ENCODE measurements at regions not wholly inside any gene's neighbourhood (a gene's known extent, or its start where the extent isn't known, plus 50 kb on each side); places are given as distances from the start of the nearest gene placed in this dataset.
A peak's percentile ranks its signal among the peaks of the same experiment; 100 is the strongest.

DNA sequence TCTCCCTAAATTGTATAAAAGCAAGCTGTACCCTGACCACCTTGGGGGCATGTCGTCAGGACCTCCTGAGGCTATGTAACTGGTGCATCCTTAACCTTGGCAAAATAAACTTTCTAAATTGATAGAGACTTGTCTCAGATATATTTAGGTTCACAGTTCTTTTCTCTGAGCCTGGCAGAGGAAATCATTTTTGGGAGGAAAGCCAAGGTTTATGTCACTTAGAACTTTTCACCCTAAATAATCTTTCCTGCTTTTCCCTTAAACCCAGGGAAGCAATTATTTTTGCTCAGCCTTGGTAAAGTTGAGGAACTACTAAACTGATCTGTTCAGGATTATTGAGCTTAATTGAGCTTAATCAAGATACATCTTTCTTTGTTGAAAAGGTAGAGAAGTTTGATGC, 608.9 kb downstream of the PDCD6IP start:
- TF ChIP-seq ZNF317 (CRISPR knock-in tag; IDR thresholded peaks at IDR 0.05; ENCODE audit: borderline replicate concordance, low read depth), result no peak
- no peak for DNase-seq (ENCODE audit: low spot score)
- peak overlapping the region; percentile 7; the same call in 1 of the 2 replicates for H3K4me3 Mint-ChIP-seq
- no peak overlapping the region for H3K27ac Mint-ChIP-seq
- CTCF ChIA-PET, result no interaction called here
- H3K9me3 Mint-ChIP-seq, result peaks cover 6% of the 10 kb centered on the region
- peaks cover 6% of the 10 kb centered on the region for H3K36me3 Mint-ChIP-seq
- H3K4me1 Mint-ChIP-seq, result peaks cover 36% of the 10 kb centered on the region
- no peaks in the 10 kb centered on the region; the same call in 1 of the 2 replicates for H3K27me3 Mint-ChIP-seq (ENCODE audit: low read depth)
- no peak; the same call in 1 of the 2 replicates for ATAC-seq
- POLR2A ChIA-PET, result no interaction called here

- H3K27ac Mint-ChIP-seq, result no peak overlapping the region
- peaks cover 12% of the 10 kb centered on the region for H3K9me3 Mint-ChIP-seq
- no peak overlapping the region for H3K4me3 Mint-ChIP-seq
- no peaks in the 10 kb centered on the region; the same call in 1 of the 2 replicates for H3K27me3 Mint-ChIP-seq (ENCODE audit: low read depth)
- peaks cover 36% of the 10 kb centered on the region for H3K4me1 Mint-ChIP-seq
- ChIA-PET CTCF (no interaction called here), POLR2A (no interaction called here)
- DNase-seq (ENCODE audit: low spot score) (no peak), ATAC-seq (no peak)
- peaks cover 10% of the 10 kb centered on the region for H3K36me3 Mint-ChIP-seq
- TF ChIP-seq SMAD4 (CRISPR knock-in tag; IDR thresholded peaks at IDR 0.05) (no peak), NFYB (CRISPR knock-in tag; conservative IDR thresholded peaks at IDR 0.05; ENCODE audit: low read depth) (no peak), JUN (CRISPR knock-in tag; IDR thresholded peaks at IDR 0.05) (no peak), KAT7 (CRISPR knock-in tag; IDR thresholded peaks at IDR 0.05; ENCODE audit: borderline replicate concordance) (no peak), OVOL2 (CRISPR knock-in tag; IDR thresholded peaks at IDR 0.05; ENCODE audit: borderline replicate concordance) (no peak), FOXK1 (CRISPR knock-in tag; IDR thresholded peaks at IDR 0.05) (no peak), E2F1 (CRISPR knock-in tag; IDR thresholded peaks at IDR 0.05) (no peak), RORB (CRISPR knock-in tag; IDR thresholded peaks at IDR 0.05) (no peak), NR2C2 (CRISPR knock-in tag; IDR thresholded peaks at IDR 0.05) (no peak), ZNF532 (CRISPR knock-in tag; IDR thresholded peaks at IDR 0.05; ENCODE audit: borderline replicate concordance) (no peak), HMGXB4 (CRISPR knock-in tag; IDR thresholded peaks at IDR 0.05) (no peak), ATF6 (CRISPR knock-in tag; IDR thresholded peaks at IDR 0.05) (no peak), AFF4 (CRISPR knock-in tag; IDR thresholded peaks at IDR 0.05; ENCODE audit: borderline replicate concordance) (no peak), IRF2 (CRISPR knock-in tag; IDR thresholded peaks at IDR 0.05; ENCODE audit: borderline replicate concordance, low read depth) (no peak)
- TF ChIP-seq, protein P1, sequence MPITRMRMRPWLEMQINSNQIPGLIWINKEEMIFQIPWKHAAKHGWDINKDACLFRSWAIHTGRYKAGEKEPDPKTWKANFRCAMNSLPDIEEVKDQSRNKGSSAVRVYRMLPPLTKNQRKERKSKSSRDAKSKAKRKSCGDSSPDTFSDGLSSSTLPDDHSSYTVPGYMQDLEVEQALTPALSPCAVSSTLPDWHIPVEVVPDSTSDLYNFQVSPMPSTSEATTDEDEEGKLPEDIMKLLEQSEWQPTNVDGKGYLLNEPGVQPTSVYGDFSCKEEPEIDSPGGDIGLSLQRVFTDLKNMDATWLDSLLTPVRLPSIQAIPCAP (CRISPR knock-in tag; IDR thresholded peaks at IDR 0.05), result no peak
These were observed 609.7 kb downstream of the PDCD6IP start for GRCh38 chr3:34408088-34408487.

Measured in WTC11 (cell line).